ENCODE measurements at regions not wholly inside any gene's neighbourhood (a gene's known extent, or its start where the extent isn't known, plus 50 kb on each side); places are given as distances from the start of the nearest gene placed in this dataset.

GRCh38 chr6:106895703-106896040, 78.9 kb downstream of the CD24 start:
- no peaks in the 10 kb centered on the region for H3K4me1 ChIP-seq
- no peak for DNase-seq (ENCODE audit: low spot score)
- H3K9ac ChIP-seq = no peak overlapping the region
- TF ChIP-seq EZH2 (IDR thresholded peaks at IDR 0.05) = no peak
- TF ChIP-seq, protein P1, sequence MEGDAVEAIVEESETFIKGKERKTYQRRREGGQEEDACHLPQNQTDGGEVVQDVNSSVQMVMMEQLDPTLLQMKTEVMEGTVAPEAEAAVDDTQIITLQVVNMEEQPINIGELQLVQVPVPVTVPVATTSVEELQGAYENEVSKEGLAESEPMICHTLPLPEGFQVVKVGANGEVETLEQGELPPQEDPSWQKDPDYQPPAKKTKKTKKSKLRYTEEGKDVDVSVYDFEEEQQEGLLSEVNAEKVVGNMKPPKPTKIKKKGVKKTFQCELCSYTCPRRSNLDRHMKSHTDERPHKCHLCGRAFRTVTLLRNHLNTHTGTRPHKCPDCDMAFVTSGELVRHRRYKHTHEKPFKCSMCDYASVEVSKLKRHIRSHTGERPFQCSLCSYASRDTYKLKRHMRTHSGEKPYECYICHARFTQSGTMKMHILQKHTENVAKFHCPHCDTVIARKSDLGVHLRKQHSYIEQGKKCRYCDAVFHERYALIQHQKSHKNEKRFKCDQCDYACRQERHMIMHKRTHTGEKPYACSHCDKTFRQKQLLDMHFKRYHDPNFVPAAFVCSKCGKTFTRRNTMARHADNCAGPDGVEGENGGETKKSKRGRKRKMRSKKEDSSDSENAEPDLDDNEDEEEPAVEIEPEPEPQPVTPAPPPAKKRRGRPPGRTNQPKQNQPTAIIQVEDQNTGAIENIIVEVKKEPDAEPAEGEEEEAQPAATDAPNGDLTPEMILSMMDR (IDR thresholded peaks at IDR 0.05) = no peak
- no peak for TF ChIP-seq EZH2phosphoT487 (IDR thresholded peaks at IDR 0.05)
- H3K79me2 ChIP-seq (ENCODE audit: low read depth) = no peaks in the 10 kb centered on the region
- peaks cover 4% of the 10 kb centered on the region for H3K27me3 Mint-ChIP-seq (ENCODE audit: insufficient read depth, low read depth)
- H3K4me2 ChIP-seq = no peak overlapping the region
- no peaks in the 10 kb centered on the region for H3K4me1 Mint-ChIP-seq
- H3K27me3 ChIP-seq = no peaks in the 10 kb centered on the region
- peaks cover under 1% of the 10 kb centered on the region for H3K36me3 Mint-ChIP-seq
- no peaks in the 10 kb centered on the region for H3K36me3 ChIP-seq
- H2AFZ ChIP-seq (replicated peaks) = no peak overlapping the region
- H3K9me3 ChIP-seq (ENCODE audit: low read depth) = no peaks in the 10 kb centered on the region
- peaks cover under 1% of the 10 kb centered on the region for H3K9me3 Mint-ChIP-seq
- no peak overlapping the region for H3K4me3 Mint-ChIP-seq
- no peak overlapping the region for H3K27ac Mint-ChIP-seq
- H3K4me3 ChIP-seq = no peak overlapping the region
- no peaks in the 10 kb centered on the region for H4K20me1 ChIP-seq (ENCODE audit: low read depth)
- H3F3A ChIP-seq (ENCODE audit: low read depth) = no peaks in the 10 kb centered on the region
- no peak overlapping the region for H3K27ac ChIP-seq

DNA sequence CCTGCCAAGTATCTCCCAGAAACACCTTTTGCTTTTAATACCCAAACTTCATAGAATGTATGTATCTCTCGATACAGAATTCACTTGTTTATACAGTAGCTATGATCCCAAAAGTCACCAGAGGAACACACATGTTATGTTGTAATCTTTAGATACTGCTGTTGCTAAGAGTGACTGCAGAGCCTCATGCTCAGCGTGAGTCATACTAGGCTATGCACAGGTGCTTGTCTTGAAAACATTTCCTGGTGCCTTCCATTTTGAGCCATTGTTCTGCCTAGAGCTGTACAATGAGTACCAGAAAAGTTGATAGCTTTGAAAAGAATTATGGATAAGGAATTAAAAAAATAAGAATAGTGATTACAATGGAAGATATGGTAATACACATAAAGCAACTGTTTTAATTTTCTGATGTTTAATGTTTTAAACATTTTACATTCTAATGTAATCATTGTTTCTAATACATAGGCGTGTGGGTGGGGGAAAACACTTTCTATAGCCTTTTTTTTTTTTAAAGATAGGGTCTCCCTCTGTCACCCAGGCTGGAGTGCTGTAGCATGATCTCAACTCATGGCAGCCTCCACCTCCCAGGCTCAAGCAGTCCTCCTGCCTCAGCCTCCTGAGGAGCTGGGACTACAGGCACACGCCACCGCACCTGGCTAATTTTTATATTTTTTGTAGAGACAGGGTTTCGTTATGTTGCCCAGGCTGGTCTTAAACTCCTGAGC, 79.4 kb downstream of the CD24 start:
- Histone ChIP-seq H3K27me3 (no peaks in the 10 kb centered on the region), H3K79me2 (ENCODE audit: low read depth) (no peaks in the 10 kb centered on the region), H3K9me3 (ENCODE audit: low read depth) (no peaks in the 10 kb centered on the region), H4K20me1 (ENCODE audit: low read depth) (no peaks in the 10 kb centered on the region), H3K9ac (no peak overlapping the region), H3K36me3 (no peaks in the 10 kb centered on the region), H3K4me1 (no peaks in the 10 kb centered on the region), H2AFZ (replicated peaks) (no peak overlapping the region), H3K4me2 (no peak overlapping the region), H3K4me3 (no peak overlapping the region), H3F3A (ENCODE audit: low read depth) (no peaks in the 10 kb centered on the region), H3K27ac (no peak overlapping the region)
- H3K36me3 Mint-ChIP-seq = no peaks in the 10 kb centered on the region
- no peaks in the 10 kb centered on the region for H3K9me3 Mint-ChIP-seq
- H3K27me3 Mint-ChIP-seq (ENCODE audit: insufficient read depth, low read depth) = peaks cover 4% of the 10 kb centered on the region
- H3K4me3 Mint-ChIP-seq = no peak overlapping the region
- TF ChIP-seq, protein P1 (IDR thresholded peaks at IDR 0.05) = no peak
- no peak for TF ChIP-seq EZH2 (IDR thresholded peaks at IDR 0.05)
- no peak for TF ChIP-seq EZH2phosphoT487 (IDR thresholded peaks at IDR 0.05)
- H3K4me1 Mint-ChIP-seq = no peaks in the 10 kb centered on the region
- H3K27ac Mint-ChIP-seq = no peak overlapping the region
- no peak for DNase-seq (ENCODE audit: low spot score)

DNA sequence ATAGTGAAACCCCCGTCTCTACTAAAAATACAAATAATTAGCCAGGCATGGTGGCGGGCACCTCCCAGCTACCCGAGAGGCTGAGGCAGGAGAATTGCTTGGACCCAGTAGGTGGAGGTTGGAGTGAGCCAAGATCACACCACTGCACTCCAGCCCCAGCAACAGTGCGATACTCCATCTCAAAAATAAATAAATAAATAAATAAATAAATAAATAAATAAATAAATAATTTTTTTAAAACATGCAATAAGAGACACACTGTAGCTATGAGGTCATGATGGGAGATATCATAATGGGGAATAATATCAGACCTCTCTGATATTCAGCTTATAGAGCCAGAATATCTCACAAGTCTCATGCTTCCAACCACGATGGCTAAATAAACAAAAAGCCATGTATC, 82.3 kb downstream of the CD24 start:
- H2AFZ ChIP-seq (replicated peaks) = no peak overlapping the region
- TF ChIP-seq, protein P1 (IDR thresholded peaks at IDR 0.05) = no peak
- TF ChIP-seq EZH2phosphoT487 (IDR thresholded peaks at IDR 0.05) = no peak
- no peak for TF ChIP-seq EZH2 (IDR thresholded peaks at IDR 0.05)
- no peak overlapping the region for H3K27ac Mint-ChIP-seq

More for the DNA sequence above, 82.3 kb downstream of the CD24 start:
- Mint-ChIP-seq H3K36me3 (no peaks in the 10 kb centered on the region), H3K4me1 (peaks cover 11% of the 10 kb centered on the region), H3K9me3 (no peaks in the 10 kb centered on the region), H3K4me3 (no peak overlapping the region), H3K27me3 (ENCODE audit: insufficient read depth, low read depth) (no peaks in the 10 kb centered on the region)
- H3K36me3 ChIP-seq = no peaks in the 10 kb centered on the region
- H4K20me1 ChIP-seq (ENCODE audit: low read depth) = no peaks in the 10 kb centered on the region
- H3K4me3 ChIP-seq = no peak overlapping the region
- H3K4me1 ChIP-seq = peaks cover 7% of the 10 kb centered on the region
- H3K4me2 ChIP-seq = no peak overlapping the region
- peaks cover 7% of the 10 kb centered on the region for H3F3A ChIP-seq (ENCODE audit: low read depth)
- H3K79me2 ChIP-seq (ENCODE audit: low read depth) = no peaks in the 10 kb centered on the region
- no peaks in the 10 kb centered on the region for H3K27me3 ChIP-seq
- H3K27ac ChIP-seq = no peak overlapping the region
- DNase-seq (ENCODE audit: low spot score) = no peak
- H3K9ac ChIP-seq = no peak overlapping the region
- no peaks in the 10 kb centered on the region for H3K9me3 ChIP-seq (ENCODE audit: low read depth)

All from neural progenitor cell (in vitro differentiated cells).